CD14-positive monocyte (primary cell): ENCODE measurements at regions not wholly inside any gene's neighbourhood (a gene's known extent, or its start where the extent isn't known, plus 50 kb on each side); places are given as distances from the start of the nearest gene placed in this dataset.

Experiments used
- DNase-seq, 3 donors: peaks; one replicate each; pipeline ENCODE4 v3.0.0-alpha.2; 2011 to 2022
- H2AFZ ChIP-seq: 2 replicates; pipeline ENCODE4 v1.6.0; 2012; ENCODE audit warnings: mild to moderate bottlenecking, low read depth, low read length, inconsistent platforms; ENCODE audit not compliant: insufficient read depth, poor library complexity, severe bottlenecking
- H3K27ac ChIP-seq, 2 donors: 1 replicate in 1 of 2; 2 replicates in 1 of 2; pipeline ENCODE4 v1.5.1; 2012 to 2013; ENCODE audit warnings: low read length in 2 of 2, control low read depth in 1 of 2, inconsistent platforms in 1 of 2, low read depth in 1 of 2, mild to moderate bottlenecking in 1 of 2
- H3K27me3 ChIP-seq, 2 donors: one replicate each; pipeline versions ENCODE4 v1.6.0 to v1.6.1; 2011 to 2013; ENCODE audit warnings: low read length in 2 of 2; ENCODE audit not compliant: control insufficient read depth in 2 of 2, insufficient read depth in 2 of 2
- H3K36me3 ChIP-seq, 2 donors: replicated peaks in 1 of 2; 1 replicate in 1 of 2; 2 replicates in 1 of 2; pipeline versions ENCODE4 v1.5.1 to v1.6.1; 2012 to 2013; ENCODE audit warnings: low read length in 2 of 2, control low read depth in 1 of 2, inconsistent platforms in 1 of 2, mild to moderate bottlenecking in 1 of 2; ENCODE audit not compliant: insufficient read depth in 2 of 2, control insufficient read depth in 1 of 2
- H3K4me1 ChIP-seq, 2 donors: 1 replicate in 1 of 2; 2 replicates in 1 of 2; pipeline versions ENCODE4 v1.5.1 to v1.6.1; 2012 to 2013; ENCODE audit warnings: low read length in 2 of 2, control low read depth in 1 of 2, inconsistent platforms in 1 of 2, mild to moderate bottlenecking in 1 of 2, moderate library complexity in 1 of 2; ENCODE audit not compliant: insufficient read depth in 2 of 2, control insufficient read depth in 1 of 2
- H3K4me2 ChIP-seq: replicated peaks from 2 replicates; pipeline ENCODE3; 2012; ENCODE audit warnings: low read length, moderate library complexity, mild to moderate bottlenecking; ENCODE audit not compliant: poor library complexity, severe bottlenecking; ENCODE audit errors: extremely low read depth
- H3K4me3 ChIP-seq, 3 experiments: fragments of 200-600 bp in 1 of 3; sonication (generic) in 1 of 3; replicated peaks in 1 of 3; 1 replicate in 2 of 3; 2 replicates in 1 of 3; pipeline ENCODE4 v1.5.1; 2011 to 2013; ENCODE audit warnings: low read length in 3 of 3, mild to moderate bottlenecking in 3 of 3, control low read depth in 2 of 3, low read depth in 2 of 3, inconsistent platforms in 1 of 3, moderate library complexity in 1 of 3
- H3K79me2 ChIP-seq: 2 replicates; pipeline ENCODE4 v1.6.0; 2012; ENCODE audit warnings: mild to moderate bottlenecking, control low read depth, inconsistent platforms, low read length, moderate library complexity; ENCODE audit not compliant: insufficient read depth
- H3K9ac ChIP-seq: 2 replicates; pipeline ENCODE4 v1.6.0; 2017; ENCODE audit warnings: low read length, mild to moderate bottlenecking; ENCODE audit not compliant: insufficient read depth, poor library complexity, severe bottlenecking
- H3K9me3 ChIP-seq, 2 donors: replicated peaks in 1 of 2; 1 replicate in 1 of 2; 2 replicates in 1 of 2; pipeline versions ENCODE4 v1.5.1 to v1.6.1; 2012 to 2013; ENCODE audit warnings: low read length in 2 of 2, control low read depth in 1 of 2; ENCODE audit not compliant: control insufficient read depth in 1 of 2, insufficient read depth in 1 of 2
- H4K20me1 ChIP-seq: 2 replicates; pipeline ENCODE4 v1.6.0; 2012; ENCODE audit warnings: mild to moderate bottlenecking, low read length, control low read depth, moderate library complexity; ENCODE audit not compliant: insufficient read depth
- H3K27ac Mint-ChIP-seq, 7 donors: one replicate each; pipeline ENCODE4 v1.8.0; 2020; ENCODE audit warnings: mild to moderate bottlenecking in 7 of 7, mixed read lengths in 7 of 7, moderate library complexity in 6 of 7, inconsistent platforms in 2 of 7
- H3K27me3 Mint-ChIP-seq, 3 donors: one replicate each; pipeline ENCODE4 v1.8.0; 2021 to 2022; ENCODE audit warnings: low read depth in 3 of 3, mild to moderate bottlenecking in 3 of 3, mixed read lengths in 3 of 3, moderate library complexity in 3 of 3, inconsistent platforms in 1 of 3
- H3K36me3 Mint-ChIP-seq, 2 donors: one replicate each; pipeline ENCODE4 v1.8.0; 2020; ENCODE audit warnings: mixed read lengths in 2 of 2, inconsistent platforms in 1 of 2, mild to moderate bottlenecking in 1 of 2
- H3K4me1 Mint-ChIP-seq: one replicate; pipeline ENCODE4 v1.8.0; 2020; ENCODE audit warnings: mild to moderate bottlenecking, mixed read lengths
- H3K4me3 Mint-ChIP-seq, 2 donors: one replicate each; pipeline ENCODE4 v1.8.0; 2020; ENCODE audit warnings: mild to moderate bottlenecking in 2 of 2, mixed read lengths in 2 of 2, moderate library complexity in 1 of 2
- H3K9me3 Mint-ChIP-seq, 7 donors: one replicate each; pipeline ENCODE4 v1.8.0; 2020 to 2022; ENCODE audit warnings: mixed read lengths in 7 of 7, mild to moderate bottlenecking in 6 of 7, moderate library complexity in 6 of 7, inconsistent platforms in 2 of 7
- CTCF ChIP-seq: fragments of 200-600 bp; IDR thresholded peaks from one replicate; pipeline ENCODE4 v1.8.0; 2022; ENCODE audit warnings: antibody characterized with exemption, mild to moderate bottlenecking
- WGBS: methylation state at CpG from one replicate; pipeline ENCODE4 v1.1.5; 2013; ENCODE audit warnings: missing lambda C conversion rate; ENCODE audit not compliant: insufficient coverage; 5-methylcytosine and 5-hydroxymethylcytosine counted together
- intact Hi-C, 2 donors: fragments of 100-400 bp; cut with micrococcal nuclease; formaldehyde crosslinking; loops; one replicate each; pipeline versions ENCODE4 v1.15.0 to v1.15.1; 2023

GRCh38 chr12:34602213-34602940, 580.1 kb downstream of the ALG10 start:
- no peak overlapping the region for H2AFZ ChIP-seq
- DNase-seq: no peak
- H3K4me2 ChIP-seq: no peak overlapping the region
- H3K79me2 ChIP-seq: no peaks in the 10 kb centered on the region
- H3K9ac ChIP-seq: no peak overlapping the region
- no peak overlapping the region for H3K4me3 Mint-ChIP-seq
- TF ChIP-seq CTCF: no peak
- no peaks in the 10 kb centered on the region for H3K4me1 ChIP-seq
- no peaks in the 10 kb centered on the region for H3K36me3 ChIP-seq
- 71% methylated on average over 15 of the region's 22 CpGs for WGBS
- no peak overlapping the region for H3K27ac ChIP-seq
- peaks cover 100% of the 10 kb centered on the region in 2 donors for H3K9me3 ChIP-seq
- H3K27ac Mint-ChIP-seq: no peak overlapping the region
- no peak overlapping the region for H3K4me3 ChIP-seq
- peaks cover 65 to 95% (median 82%) of the 10 kb centered on the region in 7 donors for H3K9me3 Mint-ChIP-seq
- H3K4me1 Mint-ChIP-seq: no peaks in the 10 kb centered on the region
- H4K20me1 ChIP-seq: no peaks in the 10 kb centered on the region
- peaks cover 0 to 2% (median 0%) of the 10 kb centered on the region in 3 donors for H3K27me3 Mint-ChIP-seq
- intact Hi-C loops: no loop called here
- H3K27me3 ChIP-seq: no peaks in the 10 kb centered on the region
- H3K36me3 Mint-ChIP-seq: no peaks in the 10 kb centered on the region

- Mint-ChIP-seq H3K36me3 (no peaks in the 10 kb centered on the region), H3K4me1 (no peaks in the 10 kb centered on the region), H3K27ac (no peak overlapping the region), H3K27me3 (peaks cover 0 to 2% (median 0%) of the 10 kb centered on the region in 3 donors), H3K9me3 (peaks cover 56 to 92% (median 72%) of the 10 kb centered on the region in 7 donors), H3K4me3 (no peak overlapping the region)
- H3K9me3 ChIP-seq: peaks cover 95 to 96% of the 10 kb centered on the region in 2 donors
- H3K27me3 ChIP-seq: no peaks in the 10 kb centered on the region
- no peaks in the 10 kb centered on the region for H3K79me2 ChIP-seq
- no peaks in the 10 kb centered on the region for H4K20me1 ChIP-seq
- no peak overlapping the region for H3K9ac ChIP-seq
- H3K4me2 ChIP-seq: no peak overlapping the region
- H3K36me3 ChIP-seq: no peaks in the 10 kb centered on the region
- intact Hi-C loops: no loop called here
- WGBS: 68% methylated on average over 14 of the region's 21 CpGs
- TF ChIP-seq CTCF: no peak
- H3K27ac ChIP-seq: no peak overlapping the region
- DNase-seq: no peak
- no peaks in the 10 kb centered on the region for H3K4me1 ChIP-seq
- no peak overlapping the region for H2AFZ ChIP-seq
- H3K4me3 ChIP-seq: no peak overlapping the region
These were observed 581.2 kb downstream of the ALG10 start for GRCh38 chr12:34603382-34604035.
